PC-9 (cell line): ENCODE measurements at regions not wholly inside any gene's neighbourhood (a gene's known extent, or its start where the extent isn't known, plus 50 kb on each side); places are given as distances from the start of the nearest gene placed in this dataset.

Experiments used
- EZH2 ChIP-seq: fragments of 200-600 bp; sonication (generic); IDR thresholded peaks from 2 replicates; pipeline ENCODE4 v1.8.0; 2017; ENCODE audit warnings: antibody characterized with exemption, low read depth
- TF ChIP-seq, protein P1 (sequence below): fragments of 200-600 bp; sonication (generic); conservative IDR thresholded peaks from 2 replicates; pipeline ENCODE4 v1.6.1; 2017; ENCODE audit warnings: mixed run types, antibody characterized with exemption, mild to moderate bottlenecking, moderate library complexity

DNA sequence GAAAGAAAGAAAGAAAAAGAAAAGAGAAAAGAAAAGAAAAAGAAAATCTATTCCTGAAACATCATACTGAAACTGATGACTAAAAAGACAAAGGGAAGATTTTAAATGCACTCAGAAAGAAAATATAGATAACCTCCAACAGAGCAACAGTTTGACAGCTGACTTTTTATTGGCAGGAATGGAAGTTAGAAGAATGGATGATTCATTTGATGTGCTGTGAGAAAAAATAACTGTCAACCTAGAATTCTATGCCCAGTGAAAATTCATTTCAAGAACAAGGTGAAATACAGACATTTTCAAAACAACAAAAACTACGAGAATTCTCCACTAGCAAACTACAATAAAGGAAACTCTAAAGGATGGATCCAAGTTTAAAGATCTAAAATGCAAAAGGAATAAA is 50.5 kb upstream of the HSPA12A start:
- TF ChIP-seq, protein P1, sequence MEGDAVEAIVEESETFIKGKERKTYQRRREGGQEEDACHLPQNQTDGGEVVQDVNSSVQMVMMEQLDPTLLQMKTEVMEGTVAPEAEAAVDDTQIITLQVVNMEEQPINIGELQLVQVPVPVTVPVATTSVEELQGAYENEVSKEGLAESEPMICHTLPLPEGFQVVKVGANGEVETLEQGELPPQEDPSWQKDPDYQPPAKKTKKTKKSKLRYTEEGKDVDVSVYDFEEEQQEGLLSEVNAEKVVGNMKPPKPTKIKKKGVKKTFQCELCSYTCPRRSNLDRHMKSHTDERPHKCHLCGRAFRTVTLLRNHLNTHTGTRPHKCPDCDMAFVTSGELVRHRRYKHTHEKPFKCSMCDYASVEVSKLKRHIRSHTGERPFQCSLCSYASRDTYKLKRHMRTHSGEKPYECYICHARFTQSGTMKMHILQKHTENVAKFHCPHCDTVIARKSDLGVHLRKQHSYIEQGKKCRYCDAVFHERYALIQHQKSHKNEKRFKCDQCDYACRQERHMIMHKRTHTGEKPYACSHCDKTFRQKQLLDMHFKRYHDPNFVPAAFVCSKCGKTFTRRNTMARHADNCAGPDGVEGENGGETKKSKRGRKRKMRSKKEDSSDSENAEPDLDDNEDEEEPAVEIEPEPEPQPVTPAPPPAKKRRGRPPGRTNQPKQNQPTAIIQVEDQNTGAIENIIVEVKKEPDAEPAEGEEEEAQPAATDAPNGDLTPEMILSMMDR, result no peak
- TF ChIP-seq EZH2, result no peak
